GM19238 (cell line): ENCODE measurements at regions not wholly inside any gene's neighbourhood (a gene's known extent, or its start where the extent isn't known, plus 50 kb on each side); places are given as distances from the start of the nearest gene placed in this dataset.
"Not testable (repeated sequence)": the region's sequence is repeated elsewhere in the genome, so short reads cannot be mapped to it uniquely, and the experiment has no call there.

ENCODE experiments used
- DNase-seq: peaks from one replicate; pipeline ENCODE4 v3.0.0; 2011; ENCODE audit warnings: low spot score; ENCODE audit not compliant: insufficient read length

GRCh38 chr13:21261487-21262216, 85.2 kb downstream of the MRPL57 start:
- DNase-seq: not testable (repeated sequence)

DNA sequence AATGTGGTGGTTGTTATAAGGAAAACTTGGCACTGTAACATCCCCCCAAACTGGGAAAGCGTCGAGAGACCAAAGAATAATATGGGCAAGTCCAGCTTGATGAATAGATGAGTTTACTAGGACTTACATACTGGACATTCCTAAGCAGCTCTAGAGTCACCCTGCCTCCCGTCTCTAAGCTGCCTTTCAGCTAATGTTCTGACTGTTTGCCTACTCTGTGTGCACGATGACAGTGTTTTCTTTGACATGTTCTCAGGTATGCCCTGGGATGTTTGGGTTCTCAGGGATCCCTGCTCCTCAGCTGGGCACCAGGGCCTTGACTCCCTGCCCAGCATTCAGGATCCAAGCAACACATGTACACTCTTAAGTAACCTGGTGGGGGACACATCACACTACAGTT, 87.5 kb downstream of the MRPL57 start:
- DNase-seq: not testable (repeated sequence)

DNA sequence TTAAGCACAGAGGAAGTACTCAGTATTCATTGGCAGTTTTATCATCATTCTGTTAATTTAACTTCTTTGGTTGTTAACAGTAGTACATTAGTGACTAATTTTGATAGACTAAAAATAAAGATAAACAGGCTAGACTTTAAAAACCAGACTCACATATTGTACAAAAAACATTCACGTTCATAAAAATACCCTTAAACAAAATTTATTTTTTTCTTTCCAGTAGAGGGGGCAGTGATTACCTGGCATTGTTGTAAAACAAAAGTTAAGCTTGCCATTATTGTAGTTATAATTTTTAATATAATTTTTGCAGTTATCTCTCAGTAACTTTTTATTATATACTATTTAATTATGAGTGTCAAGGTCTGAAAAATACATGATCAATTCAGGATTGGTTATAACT, 92.0 kb downstream of the MRPL57 start:
- not testable (repeated sequence) for DNase-seq

DNA sequence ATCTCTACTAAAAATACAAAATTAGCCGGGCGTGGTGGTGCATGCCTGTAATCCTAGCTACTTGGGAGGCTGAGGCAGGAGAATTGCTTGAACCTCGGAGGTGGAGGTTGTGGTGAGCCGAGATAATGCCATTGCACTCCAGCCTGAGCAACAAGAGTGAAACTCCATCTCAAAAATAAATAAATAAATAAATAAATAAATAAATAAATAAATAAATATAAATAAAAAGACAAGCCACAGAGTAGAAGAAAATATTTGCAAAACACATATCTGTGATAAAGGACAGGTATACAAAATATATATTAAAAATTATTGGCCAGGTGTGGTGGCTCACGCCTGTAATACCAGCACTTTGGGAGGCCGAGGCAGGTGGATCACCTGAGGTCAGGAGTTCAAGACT, 96.0 kb downstream of the MRPL57 start:
- not testable (repeated sequence) for DNase-seq

DNA sequence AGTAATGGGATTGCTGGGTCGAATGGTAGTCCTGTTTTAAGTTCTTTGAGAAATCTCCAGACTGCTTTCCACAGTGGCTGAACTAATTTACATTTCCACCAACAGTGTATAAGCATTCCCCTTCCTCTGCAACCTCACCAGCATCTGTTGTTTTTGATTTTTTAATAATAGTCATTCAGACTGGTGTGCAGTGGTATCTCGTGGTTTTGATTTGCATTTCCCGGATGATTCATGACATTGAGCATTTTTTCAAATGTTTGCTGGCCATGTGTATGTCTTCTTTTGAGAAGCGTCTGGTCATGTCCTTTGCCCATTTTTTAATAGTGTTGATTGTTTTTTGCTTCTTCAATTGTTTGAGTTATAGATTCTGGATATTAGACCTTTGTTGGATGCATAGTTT, 98.0 kb downstream of the MRPL57 start:
- DNase-seq: not testable (repeated sequence)

- no peak for DNase-seq
Measured at GRCh38 chr13:21282065-21282464, 105.6 kb downstream of the MRPL57 start.

DNA sequence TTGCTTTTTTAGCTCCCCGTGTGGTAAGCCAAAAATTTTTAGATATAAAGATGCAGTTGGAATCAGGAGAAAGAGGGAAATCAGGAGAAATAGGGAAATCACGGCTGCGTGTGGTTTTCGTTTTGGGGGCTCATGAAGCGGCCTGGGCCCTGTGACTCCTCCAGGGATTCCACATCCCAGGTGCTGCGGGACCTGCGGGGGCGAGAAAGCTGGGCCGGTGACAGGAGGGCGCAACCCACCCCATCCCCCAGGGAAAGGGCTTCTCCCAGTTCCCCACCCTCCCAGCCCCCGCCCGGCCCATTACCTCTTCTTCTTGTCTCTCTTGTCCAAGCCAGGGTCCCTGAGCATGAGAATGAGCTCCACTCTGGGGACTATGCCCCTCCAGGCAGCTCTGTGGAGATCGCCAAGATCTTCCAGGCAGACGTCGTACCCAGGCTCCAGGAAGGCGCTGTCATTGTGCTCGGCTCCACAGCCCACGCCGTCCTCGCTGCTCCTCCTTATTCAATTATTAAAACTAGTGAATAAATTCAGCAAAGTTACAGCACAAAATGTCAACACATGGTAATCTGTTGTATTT, 111.0 kb downstream of the MRPL57 start:
- no peak for DNase-seq

DNA sequence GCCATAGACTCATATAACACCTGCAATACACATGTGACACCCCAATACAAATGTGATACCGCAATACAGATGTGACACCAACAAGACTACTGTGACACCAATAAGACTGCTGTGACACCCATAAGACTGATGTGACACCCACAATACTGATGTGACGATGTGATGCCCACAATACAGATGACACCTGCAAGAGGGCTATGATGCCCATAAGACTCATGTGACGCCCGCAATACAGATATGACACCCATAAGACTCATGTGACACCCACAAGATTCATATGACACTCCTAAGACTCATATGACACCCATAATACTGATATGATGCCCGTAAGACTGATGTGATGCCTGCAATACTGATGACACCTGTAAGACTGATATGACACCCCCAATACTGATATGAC, 113.0 kb downstream of the MRPL57 start:
- DNase-seq: no peak

DNA sequence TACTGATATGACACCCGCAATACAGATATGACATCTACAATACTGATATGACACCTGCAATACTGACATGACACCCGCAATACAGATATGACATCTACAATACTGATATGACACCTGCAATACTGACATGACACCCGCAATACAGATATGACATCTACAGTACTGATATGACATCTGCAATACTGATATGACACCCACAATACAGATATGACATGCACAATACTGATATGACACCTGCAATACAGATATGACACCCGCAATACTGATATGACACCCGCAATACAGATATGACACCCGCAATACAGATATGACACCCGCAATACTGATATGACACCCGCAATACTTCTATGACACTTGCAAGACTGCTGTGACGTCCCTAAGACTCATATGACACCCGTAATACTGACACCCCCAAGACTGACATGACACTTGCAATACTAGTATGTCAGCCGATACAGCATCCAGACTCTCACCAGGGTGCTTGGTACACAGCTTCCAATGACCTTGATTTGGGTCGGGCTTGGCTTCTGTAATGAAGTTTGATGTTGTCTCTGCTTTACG, 114.1 kb downstream of the MRPL57 start:
- DNase-seq: not testable (repeated sequence)

- DNase-seq: no peak
Measured at GRCh38 chr13:21291840-21292239, 115.4 kb downstream of the MRPL57 start.

GRCh38 chr13:21296991-21297390, 120.5 kb downstream of the MRPL57 start:
- not testable (repeated sequence) for DNase-seq

DNA sequence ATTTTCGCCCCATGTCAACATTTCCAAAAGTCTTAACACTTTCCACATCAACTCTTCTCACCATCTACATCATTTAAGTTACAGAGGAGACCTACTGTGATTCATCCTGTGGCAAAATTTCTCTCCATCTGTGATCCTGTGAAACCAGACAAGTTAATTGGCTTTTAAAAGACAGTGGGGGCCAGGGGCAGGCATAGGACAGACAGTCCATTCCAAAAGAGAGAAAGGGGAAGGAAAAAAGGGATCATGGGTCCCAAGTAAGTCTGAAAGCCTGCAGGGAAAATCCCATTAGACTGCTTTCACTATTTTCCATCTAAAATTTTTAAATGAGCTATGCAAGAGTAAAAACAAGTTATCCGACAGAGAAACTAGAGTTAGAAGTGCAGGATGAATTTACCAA, 121.0 kb downstream of the MRPL57 start:
- no peak for DNase-seq

DNA sequence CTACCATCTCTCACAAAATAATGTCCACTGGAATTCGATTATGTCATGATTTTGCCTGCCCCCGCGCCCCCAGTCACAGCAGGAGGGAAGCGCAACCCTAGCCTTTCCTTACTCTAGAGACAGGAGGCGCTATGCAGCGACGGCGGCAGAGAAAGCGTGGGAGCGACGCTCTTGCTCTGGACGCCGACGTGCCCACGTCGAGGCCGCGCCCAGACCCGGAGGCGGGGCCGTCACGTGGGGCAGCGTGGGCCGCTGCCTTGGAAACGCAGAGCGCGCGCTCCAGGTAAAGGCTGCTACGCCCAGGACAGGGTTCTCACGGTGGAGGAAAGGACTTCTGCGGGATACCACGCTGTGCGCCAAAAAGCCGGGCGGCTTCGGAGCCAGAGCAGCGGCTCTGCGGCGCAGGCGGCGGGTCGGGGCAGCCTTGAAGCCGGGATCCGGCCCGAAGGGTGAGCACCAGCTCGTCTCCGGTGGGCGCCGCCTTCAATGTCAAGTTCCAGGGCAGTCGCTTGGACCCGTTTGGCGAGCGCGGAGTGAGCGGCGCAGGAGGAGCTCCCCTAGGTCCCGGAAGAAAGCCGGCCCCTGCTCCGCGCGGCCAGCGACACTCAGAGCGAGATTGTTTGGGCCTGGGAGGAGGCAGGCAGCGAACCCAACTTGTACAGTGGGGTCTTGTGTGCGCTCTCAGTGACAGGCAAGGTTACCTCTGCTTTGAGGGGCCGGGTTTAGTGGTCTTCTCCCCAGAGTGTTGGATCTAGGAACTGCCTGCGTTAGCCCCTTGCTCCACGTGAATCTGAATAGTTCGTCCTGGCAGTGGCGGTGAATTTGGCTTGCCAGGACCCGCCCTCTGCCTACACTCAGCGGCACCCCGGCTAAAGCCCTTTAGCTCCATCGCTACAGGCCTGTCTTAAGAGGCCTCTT, 121.7 kb downstream of the MRPL57 start:
- peak; percentile 83 for DNase-seq

GRCh38 chr13:21304256-21304655, 127.8 kb downstream of the MRPL57 start:
- DNase-seq: no peak

GRCh38 chr13:21306300-21307073, 130.0 kb downstream of the MRPL57 start:
- DNase-seq: not testable (repeated sequence)

DNA sequence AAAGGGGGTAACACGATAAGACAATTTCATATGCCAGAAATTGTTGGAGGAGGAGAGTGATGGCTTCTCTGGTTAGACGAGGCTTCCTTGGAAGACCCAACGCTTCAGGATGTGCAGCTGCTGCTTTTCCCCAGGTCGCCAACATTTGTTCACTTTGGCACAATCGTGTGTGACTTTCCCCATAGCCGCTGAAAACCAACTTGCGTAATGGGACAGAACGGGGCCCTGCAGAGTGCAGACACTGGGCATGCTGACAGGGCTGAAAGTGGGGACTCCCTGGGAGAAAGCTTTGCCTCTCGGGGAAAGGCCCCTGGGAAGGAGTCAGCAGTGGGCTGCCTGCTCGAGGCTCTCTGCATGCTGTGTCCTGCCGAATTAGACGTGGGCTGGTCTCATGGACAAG, 130.7 kb downstream of the MRPL57 start:
- not testable (repeated sequence) for DNase-seq

DNA sequence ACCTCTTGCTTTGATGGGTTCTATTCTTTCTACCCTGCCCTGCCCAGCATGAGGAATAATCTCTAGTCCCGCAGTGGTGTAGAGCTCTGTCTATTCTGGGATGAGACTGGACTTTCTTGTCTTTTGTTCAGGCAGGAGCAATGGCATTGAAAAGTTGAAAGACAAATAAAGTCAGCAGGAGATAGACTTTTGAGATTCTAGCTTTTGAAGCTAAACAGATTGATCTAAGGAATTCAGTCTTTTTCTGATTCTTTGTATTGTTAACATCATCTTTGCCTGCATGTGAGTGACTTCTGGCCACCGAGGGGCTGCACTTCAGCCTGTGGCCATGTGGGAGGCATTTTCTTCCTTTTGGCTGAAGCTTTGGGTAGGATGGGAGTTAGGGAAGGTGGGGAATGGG, 132.4 kb downstream of the MRPL57 start:
- no peak for DNase-seq

- DNase-seq: no peak
Measured at GRCh38 chr13:21309542-21310172, 133.2 kb downstream of the MRPL57 start.

GRCh38 chr13:21310220-21310619, 133.8 kb downstream of the MRPL57 start:
- DNase-seq: no peak

DNA sequence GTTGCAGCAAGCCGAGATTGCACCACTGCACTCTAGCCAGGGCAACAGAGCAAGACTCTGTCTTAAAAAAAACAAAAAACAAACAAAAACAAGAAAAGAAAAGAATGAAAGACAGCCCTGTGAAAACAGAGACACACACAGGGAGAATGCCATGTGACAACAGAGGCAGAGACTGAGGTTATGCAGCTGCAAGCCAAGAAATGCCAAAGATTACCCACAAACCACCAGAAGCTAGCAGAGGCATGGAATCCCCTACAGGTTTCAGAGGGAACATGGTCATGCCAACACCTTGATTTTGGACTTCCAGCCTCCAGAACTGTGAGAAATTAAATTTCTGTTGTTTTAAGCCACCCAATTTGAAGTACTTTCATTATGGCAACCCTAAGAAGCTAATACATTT, 138.5 kb downstream of the MRPL57 start:
- DNase-seq: not testable (repeated sequence)

- no peak for DNase-seq
Measured at GRCh38 chr13:21316376-21316775, 139.9 kb downstream of the MRPL57 start.
